SK-N-SH (cell line): ENCODE measurements at regions not wholly inside any gene's neighbourhood (a gene's known extent, or its start where the extent isn't known, plus 50 kb on each side); places are given as distances from the start of the nearest gene placed in this dataset.

Experiments used
- CTCF ChIP-seq: fragments of 200-600 bp; sonication (generic); IDR thresholded peaks from 2 replicates; pipeline ENCODE4 v1.6.1; 2017; ENCODE audit warnings: antibody characterized with exemption, mild to moderate bottlenecking, moderate library complexity
- MAX ChIP-seq: IDR thresholded peaks from 2 replicates; pipeline ENCODE4 v1.4.0; 2012; ENCODE audit warnings: low read depth
- POLR2AphosphoS5 ChIP-seq: IDR thresholded peaks from 2 replicates; pipeline ENCODE4 v1.6.1; 2012; ENCODE audit warnings: low read depth, low read length
- RFX5 ChIP-seq: IDR thresholded peaks from 2 replicates; pipeline ENCODE4 v1.6.1; 2012; ENCODE audit warnings: mild to moderate bottlenecking, improper control_type of control experiment, low read length

GRCh38 chr18:54035927-54036326 is 188.5 kb downstream of the MBD2 start:
- TF ChIP-seq CTCF (no peak), MAX (no peak), RFX5 (no peak), POLR2AphosphoS5 (no peak)
